Trophoblast cell (in vitro differentiated cells and primary cell): ENCODE measurements at regions not wholly inside any gene's neighbourhood (a gene's known extent, or its start where the extent isn't known, plus 50 kb on each side); places are given as distances from the start of the nearest gene placed in this dataset.
A peak's percentile ranks its signal among the peaks of the same experiment; 100 is the strongest.

ENCODE experiments used
- DNase-seq, 2 donors: peaks; one replicate each; pipeline ENCODE4 v3.0.0-alpha.2; 2016
- H2AFZ ChIP-seq: 2 replicates; pipeline ENCODE4 v1.6.1; 2013; ENCODE audit warnings: low read length, moderate library complexity, mild to moderate bottlenecking; ENCODE audit not compliant: insufficient read depth, poor library complexity
- H2AK5ac ChIP-seq: 2 replicates; pipeline ENCODE4 v1.6.1; 2013; ENCODE audit warnings: mild to moderate bottlenecking, low read length
- H2BK120ac ChIP-seq: 2 replicates; pipeline ENCODE4 v1.6.1; 2013; ENCODE audit warnings: low read length, mild to moderate bottlenecking, moderate library complexity; ENCODE audit not compliant: insufficient read depth, poor library complexity
- H2BK12ac ChIP-seq: 2 replicates; pipeline ENCODE4 v1.6.1; 2013; ENCODE audit warnings: mild to moderate bottlenecking, low read length, moderate library complexity
- H2BK5ac ChIP-seq: 2 replicates; pipeline ENCODE4 v1.6.1; 2013; ENCODE audit warnings: low read length, low read depth, moderate library complexity, mild to moderate bottlenecking; ENCODE audit not compliant: poor library complexity
- H3K14ac ChIP-seq: 2 replicates; pipeline ENCODE4 v1.6.1; 2013; ENCODE audit warnings: mild to moderate bottlenecking, low read length
- H3K18ac ChIP-seq: 2 replicates; pipeline ENCODE4 v1.6.1; 2013; ENCODE audit warnings: mild to moderate bottlenecking, low read length
- H3K23ac ChIP-seq: 2 replicates; pipeline ENCODE4 v1.6.1; 2013; ENCODE audit warnings: low read length
- H3K27ac ChIP-seq: 2 replicates; pipeline ENCODE4 v1.5.1; 2013; ENCODE audit warnings: low read depth, mild to moderate bottlenecking, inconsistent platforms, low read length, moderate library complexity
- H3K27me3 ChIP-seq: 2 replicates; pipeline ENCODE4 v1.6.1; 2013; ENCODE audit warnings: inconsistent platforms, mild to moderate bottlenecking, low read length, moderate library complexity; ENCODE audit not compliant: insufficient read depth
- H3K36me3 ChIP-seq, 2 experiments: 1 replicate in 1 of 2; 2 replicates in 1 of 2; pipeline ENCODE4 v1.6.1; 2013; ENCODE audit warnings: low read length in 2 of 2, mild to moderate bottlenecking in 2 of 2, moderate library complexity in 1 of 2; ENCODE audit not compliant: insufficient read depth in 2 of 2, control insufficient read depth in 1 of 2
- H3K4ac ChIP-seq: 2 replicates; pipeline ENCODE4 v1.6.1; 2013; ENCODE audit warnings: low read depth, mild to moderate bottlenecking, low read length, moderate library complexity
- H3K4me1 ChIP-seq, 2 experiments: 1 replicate in 1 of 2; 2 replicates in 1 of 2; pipeline ENCODE4 v1.6.1; 2013; ENCODE audit warnings: low read length in 2 of 2, mild to moderate bottlenecking in 2 of 2, moderate library complexity in 1 of 2; ENCODE audit not compliant: insufficient read depth in 2 of 2, control insufficient read depth in 1 of 2
- H3K4me2 ChIP-seq: 2 replicates; pipeline ENCODE4 v1.6.1; 2013; ENCODE audit warnings: inconsistent platforms, mild to moderate bottlenecking, low read length, moderate library complexity
- H3K4me3 ChIP-seq: 2 replicates; pipeline ENCODE4 v1.5.1; 2013; ENCODE audit warnings: mild to moderate bottlenecking, low read depth, low read length, inconsistent platforms
- H3K79me1 ChIP-seq: one replicate; pipeline ENCODE4 v1.6.1; 2013; ENCODE audit warnings: low read length
- H3K79me2 ChIP-seq: 2 replicates; pipeline ENCODE4 v1.6.1; 2013; ENCODE audit warnings: low read length, mild to moderate bottlenecking; ENCODE audit not compliant: control insufficient read depth, insufficient read depth, poor library complexity
- H3K9ac ChIP-seq: 2 replicates; pipeline ENCODE4 v1.6.1; 2013; ENCODE audit warnings: mild to moderate bottlenecking, low read length
- H3K9me3 ChIP-seq: 2 replicates; pipeline ENCODE4 v1.6.1; 2013; ENCODE audit warnings: low read depth, mild to moderate bottlenecking, control low read depth, inconsistent platforms, low read length; ENCODE audit not compliant: insufficient read depth
- H4K12ac ChIP-seq: 2 replicates; pipeline ENCODE4 v1.6.1; 2013; ENCODE audit warnings: low read depth, mild to moderate bottlenecking, low read length, moderate library complexity
- H4K8ac ChIP-seq: 2 replicates; pipeline ENCODE4 v1.6.1; 2013; ENCODE audit warnings: low read depth, mild to moderate bottlenecking, low read length, moderate library complexity
- H4K91ac ChIP-seq: one replicate; pipeline ENCODE4 v1.6.1; 2013; ENCODE audit warnings: low read depth, mild to moderate bottlenecking, low read length, moderate library complexity
- WGBS: extraction: QIAGEN DNeasy Blood & Tissue Kit; methylation state at CpG from one replicate; pipeline ENCODE4 v1.1.7; 2013; ENCODE audit warnings: missing lambda C conversion rate; ENCODE audit not compliant: insufficient read length, insufficient coverage; ENCODE audit errors: extremely low coverage; 5-methylcytosine and 5-hydroxymethylcytosine counted together

DNA sequence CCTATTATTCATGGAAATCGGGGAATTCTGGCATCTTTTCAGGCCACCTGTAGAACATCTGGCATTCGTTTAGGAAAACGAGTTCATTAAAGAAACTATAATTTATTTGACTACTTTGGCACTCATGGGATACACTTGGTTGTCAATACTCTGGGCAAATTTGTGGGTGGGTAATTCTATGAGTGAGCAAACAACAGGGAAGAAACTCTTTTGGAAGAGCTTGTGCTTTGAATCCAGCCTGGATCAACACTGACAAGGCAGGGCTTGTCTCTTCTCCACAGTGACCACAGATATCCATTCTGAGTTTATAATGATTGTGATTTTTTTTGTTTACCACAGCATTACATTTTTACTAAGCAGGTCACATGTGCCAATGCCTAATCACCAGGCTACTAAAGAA, 394.7 kb downstream of the THBS2 start:
- H3K79me2 ChIP-seq = no peaks in the 10 kb centered on the region
- no peak overlapping the region for H2BK12ac ChIP-seq
- no peak overlapping the region for H2AK5ac ChIP-seq
- no peak overlapping the region for H3K4me2 ChIP-seq
- H4K8ac ChIP-seq = no peak overlapping the region
- H3K27ac ChIP-seq = no peak overlapping the region
- no peak overlapping the region for H3K4me3 ChIP-seq
- no peaks in the 10 kb centered on the region for H3K4me1 ChIP-seq
- H3K4ac ChIP-seq = no peak overlapping the region
- H3K9ac ChIP-seq = no peak overlapping the region
- no peak for DNase-seq
- no peak overlapping the region for H2AFZ ChIP-seq
- no CpG with 5 or more reads among the region's 3 CpGs for WGBS
- H3K79me1 ChIP-seq = no peaks in the 10 kb centered on the region
- H4K91ac ChIP-seq = no peak overlapping the region
- no peak overlapping the region for H2BK120ac ChIP-seq
- no peaks in the 10 kb centered on the region for H3K9me3 ChIP-seq
- H4K12ac ChIP-seq = no peak overlapping the region
- no peak overlapping the region for H3K14ac ChIP-seq
- peaks cover 0 to 2% of the 10 kb centered on the region in 2 experiments for H3K36me3 ChIP-seq
- H2BK5ac ChIP-seq = no peak overlapping the region
- no peak overlapping the region for H3K23ac ChIP-seq
- no peaks in the 10 kb centered on the region for H3K27me3 ChIP-seq
- no peak overlapping the region for H3K18ac ChIP-seq

DNA sequence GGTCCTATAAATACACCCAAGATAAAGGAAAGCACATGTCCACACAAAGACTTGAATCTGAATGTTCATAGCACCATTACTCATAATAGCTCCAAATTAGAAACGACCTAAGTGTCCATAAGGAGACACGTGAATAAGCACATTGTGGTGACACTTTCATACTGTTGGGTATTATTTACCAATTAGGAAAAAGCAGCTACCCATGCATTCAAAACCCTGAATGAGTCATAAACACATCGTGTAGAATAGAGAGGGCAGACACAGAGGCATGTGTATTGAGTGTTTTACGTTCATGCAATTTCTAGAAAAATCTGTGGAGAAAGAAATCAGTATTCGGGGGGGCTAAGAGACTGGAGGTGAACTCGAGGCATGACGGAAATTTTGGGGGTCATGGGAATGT, 396.7 kb downstream of the THBS2 start:
- Histone ChIP-seq H3K27me3 (no peaks in the 10 kb centered on the region), H3K14ac (no peak overlapping the region), H3K4ac (no peak overlapping the region), H2BK5ac (no peak overlapping the region), H3K4me1 (no peaks in the 10 kb centered on the region), H3K27ac (no peak overlapping the region), H2BK12ac (no peak overlapping the region), H4K12ac (no peak overlapping the region), H2AK5ac (no peak overlapping the region), H3K9me3 (no peaks in the 10 kb centered on the region), H3K36me3 (peaks cover 0 to 2% of the 10 kb centered on the region in 2 experiments), H3K4me2 (no peak overlapping the region), H3K18ac (no peak overlapping the region), H3K9ac (no peak overlapping the region), H4K91ac (no peak overlapping the region), H3K4me3 (no peak overlapping the region), H2BK120ac (no peak overlapping the region), H2AFZ (no peak overlapping the region), H3K79me2 (no peaks in the 10 kb centered on the region), H4K8ac (no peak overlapping the region), H3K23ac (no peak overlapping the region), H3K79me1 (no peaks in the 10 kb centered on the region)
- no peak for DNase-seq
- no CpG with 5 or more reads among the region's 7 CpGs for WGBS

- no peak overlapping the region for H2AK5ac ChIP-seq
- H3K23ac ChIP-seq = no peak overlapping the region
- no peak overlapping the region for H3K27ac ChIP-seq
- no peak overlapping the region for H4K8ac ChIP-seq
- H2BK12ac ChIP-seq = no peak overlapping the region
- no peaks in the 10 kb centered on the region for H3K9me3 ChIP-seq
- no peak overlapping the region for H3K14ac ChIP-seq
- no peaks in the 10 kb centered on the region for H3K79me2 ChIP-seq
- no peak overlapping the region for H2BK120ac ChIP-seq
- no peaks in the 10 kb centered on the region for H3K27me3 ChIP-seq
- no peak overlapping the region for H3K9ac ChIP-seq
- no peaks in the 10 kb centered on the region for H3K36me3 ChIP-seq
- WGBS = no CpG with 5 or more reads among the region's 12 CpGs
- H2AFZ ChIP-seq = no peak overlapping the region
- H2BK5ac ChIP-seq = no peak overlapping the region
- no peak overlapping the region for H3K4ac ChIP-seq
- no peak overlapping the region for H4K91ac ChIP-seq
- no peak overlapping the region for H4K12ac ChIP-seq
- no peaks in the 10 kb centered on the region for H3K79me1 ChIP-seq
- H3K4me2 ChIP-seq = no peak overlapping the region
- H3K4me1 ChIP-seq = no peaks in the 10 kb centered on the region
- DNase-seq = no peak
- no peak overlapping the region for H3K4me3 ChIP-seq
- no peak overlapping the region for H3K18ac ChIP-seq
Measured at GRCh38 chr6:168852376-168852884, 401.2 kb downstream of the THBS2 start.

DNA sequence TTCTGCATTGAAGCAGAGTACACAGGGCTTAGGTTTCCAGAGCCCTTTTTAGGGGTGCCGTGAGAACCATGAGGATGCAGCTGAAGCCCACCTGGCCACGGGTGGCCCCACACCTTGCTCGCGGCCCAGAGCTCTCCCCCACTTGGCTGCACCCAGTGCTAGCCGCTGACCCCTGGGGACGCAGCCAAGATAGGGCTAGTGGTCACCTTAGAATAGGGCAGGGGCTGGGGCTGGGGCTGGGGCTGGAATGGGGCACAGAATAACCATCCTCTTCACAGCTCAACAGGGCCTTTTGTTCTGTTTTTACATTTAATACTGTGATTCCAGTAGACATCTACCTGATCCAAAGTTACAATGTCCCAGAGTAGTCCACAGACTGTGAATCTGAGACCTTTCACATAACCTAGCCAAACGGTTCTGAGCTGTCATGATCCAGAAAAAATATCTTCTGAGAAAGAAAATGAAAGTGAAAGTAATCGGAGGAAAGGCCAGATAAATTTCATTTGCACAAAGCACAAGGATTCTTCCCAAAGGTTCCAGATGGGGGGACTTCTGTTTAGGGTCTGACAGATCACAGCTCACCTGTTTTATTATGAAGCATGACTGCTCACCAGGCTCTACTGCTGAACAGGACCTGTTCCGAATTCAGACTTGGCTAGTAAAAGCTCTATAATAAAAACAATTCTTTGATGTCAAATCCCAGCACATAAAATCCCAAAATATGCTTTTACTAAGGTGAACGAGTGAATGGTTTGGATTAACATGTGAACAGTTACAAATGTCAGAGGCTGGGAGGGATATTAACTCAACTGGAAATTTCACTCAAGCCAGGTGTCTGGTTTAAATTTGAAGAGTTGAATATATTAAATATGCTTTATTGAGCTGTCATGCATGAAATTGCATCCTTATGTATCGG, 401.9 kb downstream of the THBS2 start:
- Histone ChIP-seq H2AK5ac (no peak overlapping the region), H3K18ac (no peak overlapping the region), H2BK120ac (no peak overlapping the region), H4K91ac (no peak overlapping the region), H4K8ac (no peak overlapping the region), H3K23ac (no peak overlapping the region), H2BK12ac (no peak overlapping the region), H3K27me3 (no peaks in the 10 kb centered on the region), H3K79me1 (no peaks in the 10 kb centered on the region), H2BK5ac (no peak overlapping the region), H3K14ac (no peak overlapping the region), H2AFZ (no peak overlapping the region), H3K4me1 (no peaks in the 10 kb centered on the region), H3K9ac (peak overlapping the region; percentile 46), H3K4ac (no peak overlapping the region), H3K36me3 (no peaks in the 10 kb centered on the region), H4K12ac (no peak overlapping the region), H3K9me3 (no peaks in the 10 kb centered on the region), H3K27ac (no peak overlapping the region), H3K79me2 (no peaks in the 10 kb centered on the region), H3K4me2 (no peak overlapping the region), H3K4me3 (no peak overlapping the region)
- no peak for DNase-seq
- no CpG with 5 or more reads among the region's 11 CpGs for WGBS
